Midbrain (tissue), 1 donor: ENCODE measurements at regions not wholly inside any gene's neighbourhood (a gene's known extent, or its start where the extent isn't known, plus 50 kb on each side); places are given as distances from the start of the nearest gene placed in this dataset.
"Not testable (repeated sequence)": the region's sequence is repeated elsewhere in the genome, so short reads cannot be mapped to it uniquely, and the experiment has no call there.

ENCODE experiments used
- DNase-seq: peaks from one replicate; lab custom pipeline; 2025; lab: John Stamatoyannopoulos, UW

DNA sequence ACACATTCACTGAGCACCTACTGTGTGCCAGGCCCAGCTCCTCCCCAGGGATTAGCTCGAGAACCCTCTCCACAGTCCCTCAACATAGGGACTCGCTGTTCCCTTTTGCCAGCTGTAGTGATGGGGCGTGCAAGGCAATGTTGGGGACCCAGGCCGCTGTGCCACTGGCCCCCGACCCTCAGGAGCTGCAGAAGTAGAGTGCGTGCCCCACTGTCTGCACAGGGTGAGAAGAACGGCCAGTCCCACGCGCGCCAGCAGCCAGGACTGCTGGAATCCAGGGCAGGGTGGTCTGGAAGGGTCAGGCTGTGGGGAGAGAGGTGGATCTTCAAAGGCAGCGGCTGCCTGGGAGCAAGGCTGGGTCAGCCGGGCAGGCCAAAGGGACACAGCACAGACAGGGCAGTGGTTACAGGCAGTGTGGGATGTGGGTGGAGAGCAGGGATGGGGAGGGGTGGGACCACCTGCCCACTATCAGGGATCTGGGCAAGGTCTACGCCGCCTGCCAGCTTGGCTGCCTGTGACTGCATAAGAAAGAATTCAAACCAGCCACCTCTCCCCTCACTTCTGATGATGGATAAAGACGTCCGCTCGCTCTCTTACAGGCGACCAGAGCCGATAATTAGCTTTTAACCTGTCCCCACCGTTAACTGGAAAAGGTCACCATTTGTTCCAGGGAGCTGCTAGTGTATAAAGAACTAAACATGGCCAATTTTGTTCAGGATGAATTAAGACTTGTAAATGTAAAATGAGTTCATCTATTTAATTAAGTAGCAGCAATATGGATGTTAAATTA lies 86.7 kb upstream of the GSE1 start:
- no peak for DNase-seq

DNA sequence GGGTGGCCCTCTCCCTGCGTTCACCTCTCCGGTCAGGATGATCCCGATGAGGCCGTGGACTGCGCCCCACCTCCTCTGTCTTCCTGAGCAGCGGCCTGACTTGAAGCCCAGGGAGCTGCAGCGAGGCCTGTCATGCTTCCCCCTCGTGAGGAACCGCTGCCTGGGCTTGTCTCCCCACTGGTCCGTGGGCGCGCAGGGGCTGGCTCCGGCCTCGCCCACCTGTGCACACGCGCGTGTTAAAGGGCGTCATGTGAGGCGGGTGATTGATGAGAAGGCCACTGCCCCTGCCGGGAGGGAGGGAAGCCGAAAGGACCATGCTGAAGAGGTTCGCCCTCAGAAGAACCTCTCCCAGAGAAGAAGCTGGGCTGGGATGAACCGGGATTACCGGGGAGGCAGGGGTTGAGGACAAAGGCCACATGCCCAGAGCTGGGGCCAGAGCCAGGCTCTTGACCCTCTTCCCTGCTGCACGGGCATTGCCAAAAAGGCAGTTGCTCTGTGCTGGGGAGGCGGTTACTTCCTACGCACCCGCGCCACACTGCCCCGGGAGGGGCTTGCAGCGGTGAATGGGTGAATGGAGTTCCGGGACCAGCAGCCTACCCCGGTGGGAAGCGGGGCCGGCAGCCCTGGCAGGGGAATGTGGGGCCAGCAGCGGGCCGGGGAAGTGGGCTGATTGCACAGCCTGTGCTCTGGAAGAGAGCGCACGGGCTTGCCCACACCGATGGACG lies 85.9 kb upstream of the GSE1 start:
- no peak for DNase-seq

DNA sequence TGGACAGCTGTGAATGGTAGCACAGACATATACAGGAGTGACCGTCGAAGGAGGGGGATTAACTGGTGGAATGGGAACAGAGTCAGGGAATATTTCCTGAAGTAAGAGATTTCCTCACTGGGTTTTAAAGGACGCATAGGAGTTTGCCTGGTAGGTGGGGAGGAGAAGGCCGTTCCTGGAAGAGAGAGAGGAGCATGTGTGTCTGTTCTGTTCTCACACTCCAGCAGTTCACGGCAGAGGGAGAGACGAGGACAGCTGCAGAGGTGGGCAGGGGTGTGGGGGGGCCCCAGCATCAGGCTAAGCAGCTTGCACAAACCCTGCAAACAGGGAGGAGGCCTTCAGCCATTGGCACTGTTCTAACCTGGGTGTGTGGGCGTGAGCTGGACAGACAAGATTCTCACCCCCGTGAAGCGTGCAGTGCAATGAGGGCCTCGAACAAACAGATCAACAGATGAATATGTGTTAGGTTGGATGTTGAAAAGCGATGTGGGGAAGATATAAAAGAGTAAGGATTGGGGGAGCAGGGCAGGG lies 85.3 kb upstream of the GSE1 start:
- no peak for DNase-seq

DNA sequence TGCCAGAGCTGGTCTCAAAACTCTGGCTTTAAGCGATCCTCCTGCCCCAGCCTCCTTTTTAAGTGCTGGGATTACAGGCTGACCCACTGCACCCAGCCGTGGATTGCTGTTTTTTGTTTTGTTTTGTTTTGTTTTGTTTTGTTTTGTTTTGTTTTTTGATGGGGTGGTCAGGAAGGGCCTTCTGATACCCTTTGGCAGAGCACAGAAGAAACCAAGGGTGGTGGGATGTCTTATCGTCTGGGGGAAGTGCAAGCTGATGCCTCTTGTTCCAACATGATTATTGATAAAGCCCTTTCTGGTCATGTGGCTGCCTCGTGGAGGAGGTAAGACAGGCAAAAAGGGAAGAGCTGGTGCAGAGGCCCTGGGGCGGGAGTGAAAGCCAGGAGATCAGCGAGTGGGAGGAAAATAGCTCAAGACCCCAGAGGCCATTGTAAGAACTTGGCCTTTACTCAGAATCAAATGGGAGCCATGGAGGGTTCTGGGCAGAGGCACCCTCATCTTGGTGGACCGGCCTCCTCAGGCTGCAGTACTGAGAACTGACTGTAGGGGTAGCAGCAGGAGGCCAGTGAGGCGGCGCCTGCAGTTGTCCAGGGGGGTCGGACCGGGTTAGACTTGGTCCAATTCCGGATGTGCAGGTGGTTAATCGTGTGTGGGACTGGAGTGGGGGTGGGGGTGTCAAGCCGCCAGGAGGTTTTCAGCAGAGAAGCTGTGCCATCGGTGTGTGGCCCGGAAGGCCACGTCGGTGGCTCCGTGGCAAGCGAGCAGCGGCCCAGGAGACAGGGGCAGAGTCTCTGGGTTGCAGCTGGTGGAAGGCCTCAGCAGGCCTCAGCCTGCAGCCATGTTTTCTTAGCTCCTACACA lies 84.4 kb upstream of the GSE1 start:
- DNase-seq: no peak

DNA sequence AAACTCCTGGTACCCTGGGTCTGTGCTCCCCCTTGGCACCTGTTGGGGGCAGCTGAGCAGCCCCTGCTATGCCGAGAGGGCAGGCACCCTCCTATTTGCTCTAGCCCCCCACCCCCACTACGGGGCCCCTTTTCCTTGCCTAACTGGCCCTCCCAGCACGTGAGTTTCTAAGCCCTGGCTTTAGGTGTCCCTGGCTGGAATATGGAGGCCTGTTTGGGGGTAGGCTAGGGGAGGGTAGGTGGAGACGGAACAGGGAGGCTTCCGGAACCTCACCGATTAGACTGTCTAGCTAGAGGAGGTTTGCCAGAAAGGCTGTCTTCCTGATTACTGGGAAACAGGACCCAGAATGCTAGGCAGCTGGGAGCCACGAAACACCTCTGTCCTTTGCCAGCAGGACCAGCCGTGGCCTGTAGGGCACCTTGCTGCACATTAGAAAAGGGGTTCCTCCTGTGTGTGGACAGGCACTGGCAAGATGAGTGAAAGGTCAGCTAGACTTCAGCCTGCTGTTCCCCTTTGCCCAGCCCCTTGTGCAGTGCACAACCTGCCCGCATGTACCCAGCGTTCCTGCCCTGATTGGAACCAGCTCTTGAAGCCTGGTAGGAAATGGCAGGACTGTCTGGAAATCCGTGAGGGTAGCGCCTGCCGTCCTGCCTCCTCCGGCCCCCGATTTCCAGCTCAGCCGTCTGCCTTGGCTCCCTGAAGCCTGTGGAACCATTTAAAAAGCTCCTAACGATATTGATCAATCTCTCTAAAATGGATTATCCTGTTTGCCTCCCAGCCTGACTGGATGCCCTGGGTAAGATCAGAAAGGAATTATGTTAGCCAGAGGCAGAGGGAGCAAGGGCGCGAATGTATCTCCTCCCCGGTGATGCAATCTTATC lies 83.4 kb upstream of the GSE1 start:
- DNase-seq: no peak

DNA sequence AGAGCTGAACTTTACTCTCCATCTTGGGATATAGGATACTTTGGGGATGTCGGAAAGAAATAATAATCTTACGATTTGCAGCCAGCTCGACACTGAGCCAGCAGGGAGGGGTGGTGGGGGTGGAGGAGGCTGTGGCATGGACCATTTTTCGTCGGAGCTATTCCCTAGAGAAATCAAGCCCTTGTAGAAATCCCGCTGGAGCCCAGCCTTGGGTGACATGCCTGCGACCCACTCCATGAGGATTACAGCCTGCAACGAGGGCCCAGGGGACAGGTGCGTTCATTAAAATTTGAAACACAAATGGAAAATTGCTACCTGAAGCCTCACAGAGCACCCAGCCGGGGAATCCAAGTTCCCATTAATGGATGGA lies 82.8 kb upstream of the GSE1 start:
- DNase-seq: no peak

DNA sequence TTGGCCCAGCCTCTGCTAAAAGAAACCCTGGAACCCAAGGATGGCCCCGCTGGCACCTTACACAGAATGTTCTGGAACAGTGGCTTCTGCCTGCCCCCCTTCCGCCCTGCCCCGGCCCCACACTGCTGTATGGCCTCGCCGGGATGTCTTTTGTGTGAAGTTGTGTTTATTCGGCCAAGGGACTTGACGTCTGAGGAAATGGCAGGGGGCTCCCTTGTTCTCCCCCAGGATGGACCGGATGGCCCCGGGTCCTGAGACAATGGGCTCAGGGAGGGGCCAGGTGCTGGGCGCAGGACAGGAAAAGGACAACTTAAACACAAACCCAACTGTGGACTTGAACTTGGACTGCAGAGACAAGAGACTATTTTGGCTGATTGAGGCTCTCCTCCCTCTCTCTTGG lies 81.6 kb upstream of the GSE1 start:
- no peak for DNase-seq

DNA sequence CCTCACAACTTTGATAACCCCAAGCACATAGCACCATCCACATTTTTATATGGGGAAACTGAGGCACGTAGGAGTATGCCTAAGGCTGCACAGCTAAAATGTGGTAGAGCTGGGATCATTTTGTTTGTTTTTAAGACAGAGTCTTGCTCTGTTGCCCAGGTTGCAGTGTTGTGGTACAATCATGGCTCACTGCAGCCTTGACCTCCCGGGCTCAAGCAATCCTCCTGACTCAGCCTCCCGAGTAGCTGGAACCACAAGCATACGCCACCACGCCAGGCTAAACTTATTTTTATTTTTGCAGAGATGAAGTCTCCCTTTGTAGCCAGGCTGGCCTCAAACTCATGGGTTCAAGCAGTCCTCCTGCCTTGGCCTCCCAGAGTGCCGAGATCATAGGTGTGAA lies 81.0 kb upstream of the GSE1 start:
- no peak for DNase-seq

DNA sequence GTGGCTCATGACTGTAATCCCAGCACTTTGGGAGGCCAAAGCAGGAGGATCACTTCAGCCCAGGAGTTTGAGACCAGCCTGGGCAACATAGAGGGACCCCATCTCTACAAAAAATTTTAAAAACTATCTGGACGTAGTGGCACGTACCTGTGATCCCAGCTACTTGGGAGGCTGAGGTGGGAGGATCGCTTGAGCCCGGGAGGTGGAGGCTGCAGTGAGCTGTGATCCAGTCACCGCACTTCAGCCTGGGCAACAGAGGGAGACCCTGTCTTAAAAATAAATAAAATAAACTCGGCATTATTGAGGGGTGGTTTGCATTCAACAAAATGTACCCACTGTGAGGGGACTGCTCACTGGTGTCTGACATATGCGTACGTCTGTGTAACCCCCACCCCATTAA lies 79.5 kb upstream of the GSE1 start:
- not testable (repeated sequence) for DNase-seq

DNA sequence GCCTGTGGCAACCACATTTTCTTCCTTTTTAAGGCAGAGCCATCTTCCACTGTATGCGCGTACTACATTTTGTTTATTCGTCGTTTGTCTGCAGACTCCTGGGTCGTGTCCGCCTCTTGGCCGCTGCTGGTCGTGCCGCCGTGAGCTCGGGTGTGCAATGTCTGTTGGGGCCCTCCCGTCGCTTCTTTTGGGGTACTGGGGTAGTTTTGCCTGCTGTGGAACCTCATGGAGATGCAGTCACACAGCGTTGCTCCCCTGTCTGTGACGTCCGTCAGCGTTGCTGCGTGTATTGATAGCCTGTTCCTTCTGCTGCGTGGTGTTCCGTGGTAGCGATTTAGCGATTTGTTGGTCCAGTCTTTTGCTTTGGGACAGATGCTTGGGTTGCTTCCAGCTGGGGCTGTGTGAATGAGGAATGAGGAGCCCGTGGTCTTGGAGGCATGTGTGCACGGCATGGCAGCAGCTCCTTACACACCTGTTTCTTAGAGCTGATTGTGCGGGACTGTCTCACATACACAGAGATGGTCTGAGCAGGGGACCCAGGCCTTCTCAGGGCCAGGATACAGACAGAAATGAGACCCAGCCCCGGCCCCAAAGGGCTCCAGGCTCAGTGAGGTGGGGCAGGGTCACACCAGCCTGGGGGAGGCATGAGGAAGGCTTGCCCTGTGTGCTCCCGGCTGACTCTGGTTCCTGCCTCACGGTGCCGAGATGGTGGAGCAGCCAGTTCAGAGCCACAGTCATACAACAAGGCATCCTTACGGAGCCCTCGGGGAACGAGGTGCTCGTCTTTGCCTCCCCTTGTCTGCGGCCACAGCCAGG lies 78.4 kb upstream of the GSE1 start:
- no peak for DNase-seq

DNA sequence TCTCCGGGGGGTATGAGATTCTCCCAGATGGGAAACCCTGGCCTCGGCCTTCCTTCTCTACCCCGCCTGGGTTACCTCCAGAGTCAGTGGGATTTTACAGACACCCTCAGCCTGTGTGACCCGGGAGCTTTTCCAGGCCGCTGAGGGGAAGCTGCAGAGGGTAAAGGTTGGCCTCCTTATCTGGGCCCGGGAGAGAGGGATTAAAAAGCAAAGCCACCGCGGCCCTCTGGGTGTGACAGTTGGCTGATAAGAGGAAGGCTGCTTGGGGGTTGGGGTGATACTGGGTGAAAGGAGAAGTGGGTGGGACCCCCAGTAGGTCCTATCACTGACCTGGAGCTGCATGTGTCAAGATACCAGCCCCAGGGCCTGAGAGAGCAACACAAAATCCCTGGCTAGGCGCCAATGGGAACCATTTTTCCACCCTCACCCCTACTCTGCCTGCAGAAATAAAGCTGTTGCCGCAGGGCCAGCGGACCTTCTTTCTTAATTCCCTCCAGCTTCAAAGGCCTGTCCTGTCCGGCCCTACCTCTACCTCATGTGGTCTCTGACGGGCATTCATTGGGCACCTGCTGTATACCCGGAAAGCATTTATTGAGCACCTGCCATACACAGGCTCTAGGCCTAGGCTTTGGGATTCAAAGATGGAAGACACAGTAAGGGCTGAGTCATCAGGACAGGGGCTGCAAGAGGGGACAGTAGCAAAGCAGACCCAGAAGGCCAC lies 77.6 kb upstream of the GSE1 start:
- no peak for DNase-seq

DNA sequence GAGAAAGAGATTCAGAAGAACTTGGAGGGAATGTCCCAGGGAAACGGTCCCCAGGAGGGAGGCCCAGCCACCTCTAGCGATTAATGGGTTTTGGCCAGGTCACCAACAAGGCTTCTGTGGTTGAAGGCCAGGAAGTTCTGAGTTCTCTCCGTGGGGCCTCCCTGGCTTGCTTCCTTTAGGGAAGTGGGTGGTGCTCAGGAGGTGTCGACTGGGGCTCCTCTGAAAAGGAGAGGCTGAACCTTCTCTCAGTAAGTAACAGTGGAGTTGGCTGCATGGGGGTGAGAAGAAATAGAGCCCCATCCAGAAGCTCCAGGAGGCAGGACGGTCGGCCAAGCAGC lies 77.1 kb upstream of the GSE1 start:
- DNase-seq: no peak

DNA sequence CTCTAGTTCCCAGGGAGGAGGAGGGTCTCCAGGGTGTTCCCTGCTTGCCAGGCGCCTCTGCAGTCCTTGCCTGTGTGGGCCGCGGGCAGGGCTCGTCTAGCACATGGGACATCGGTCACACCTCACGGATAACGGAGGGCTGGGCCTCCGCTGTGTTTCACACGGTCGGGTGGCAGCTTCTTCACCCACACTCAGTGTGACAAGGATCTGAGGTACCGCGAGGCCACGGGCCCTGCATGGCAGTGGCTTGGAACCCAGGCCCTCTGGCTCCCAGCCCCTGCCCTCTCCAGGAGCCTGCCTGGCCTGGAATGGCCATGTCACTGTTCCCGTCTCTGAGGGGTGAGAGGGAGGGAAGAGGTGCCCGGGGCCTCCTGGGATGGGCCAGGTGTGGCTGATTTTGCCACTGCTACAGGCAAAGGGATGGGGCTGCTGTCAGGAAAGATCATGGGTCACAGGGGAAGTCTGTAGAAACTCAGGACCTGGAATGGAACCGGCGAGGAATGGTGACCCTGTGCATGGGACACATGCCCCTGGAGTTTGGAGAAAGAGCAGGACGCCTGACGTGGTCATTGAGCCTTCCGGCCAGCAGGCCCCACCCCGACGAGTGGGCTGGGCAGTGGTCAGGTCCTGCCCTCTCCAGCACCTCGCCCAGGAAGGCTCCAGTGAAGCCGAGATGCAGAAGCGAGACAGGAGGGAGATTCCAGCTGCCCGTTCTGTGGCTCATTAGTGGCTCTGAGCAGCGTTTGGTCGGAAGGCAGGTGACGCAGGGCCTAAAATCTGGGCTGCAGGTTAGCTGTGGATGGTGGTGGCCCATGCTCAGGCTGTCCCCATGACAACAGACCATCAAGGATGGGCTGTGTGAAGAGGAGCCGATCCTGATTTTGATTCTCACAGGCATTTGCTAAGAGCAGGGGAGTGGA lies 76.5 kb upstream of the GSE1 start:
- DNase-seq: no peak

DNA sequence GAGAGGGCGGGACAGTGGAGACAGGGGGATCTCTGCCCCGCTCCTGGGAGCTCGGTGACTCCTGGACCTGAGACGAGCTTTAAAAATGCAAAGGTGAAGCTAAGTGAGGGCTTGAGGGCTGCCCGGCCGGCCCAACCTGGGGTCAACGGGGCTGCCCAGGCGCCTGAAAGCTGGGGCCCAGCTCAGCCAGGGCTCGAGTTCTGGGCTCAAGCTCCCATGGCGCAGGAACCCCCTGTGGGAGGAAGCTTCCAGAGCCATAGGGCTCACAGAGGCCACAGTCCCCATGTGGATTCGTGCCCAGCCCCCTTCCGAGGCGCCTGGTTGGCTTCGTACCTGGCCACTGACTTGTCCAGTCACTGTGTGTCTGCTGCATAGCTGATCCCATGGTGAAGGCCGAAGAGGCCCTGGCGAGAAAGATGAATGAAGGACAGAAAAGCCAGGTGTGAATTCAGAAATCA lies 75.8 kb upstream of the GSE1 start:
- DNase-seq: no peak

DNA sequence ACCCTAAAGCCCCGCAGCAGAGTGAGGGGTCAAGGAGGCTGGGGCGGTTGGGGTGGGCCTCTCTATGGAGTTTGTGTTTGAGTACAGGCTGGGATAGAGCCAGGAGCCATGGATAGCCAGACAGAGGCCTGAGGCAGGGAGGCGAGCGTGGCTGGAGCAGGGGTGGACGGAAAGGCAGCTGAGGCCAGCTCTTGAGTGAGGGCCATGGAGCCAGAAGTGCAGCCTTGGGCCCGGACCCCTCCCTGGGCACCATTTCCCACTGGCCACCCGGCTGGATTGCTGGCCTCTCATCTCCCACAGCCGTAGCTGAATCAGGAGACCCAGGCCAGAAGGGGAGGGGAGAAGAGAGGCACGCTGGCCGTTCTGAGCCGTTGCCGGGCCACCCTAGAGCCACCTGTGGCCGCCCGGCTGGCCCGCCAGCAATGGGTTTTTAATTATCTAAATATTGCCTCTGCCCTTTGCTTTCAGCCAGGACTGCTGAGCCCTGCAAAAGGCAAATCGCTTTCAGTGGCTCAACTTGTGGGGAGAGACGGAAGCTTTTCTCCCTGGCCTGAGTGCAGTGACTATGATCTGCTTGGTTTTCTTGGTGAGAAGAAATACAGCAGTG lies 75.2 kb upstream of the GSE1 start:
- no peak for DNase-seq

DNA sequence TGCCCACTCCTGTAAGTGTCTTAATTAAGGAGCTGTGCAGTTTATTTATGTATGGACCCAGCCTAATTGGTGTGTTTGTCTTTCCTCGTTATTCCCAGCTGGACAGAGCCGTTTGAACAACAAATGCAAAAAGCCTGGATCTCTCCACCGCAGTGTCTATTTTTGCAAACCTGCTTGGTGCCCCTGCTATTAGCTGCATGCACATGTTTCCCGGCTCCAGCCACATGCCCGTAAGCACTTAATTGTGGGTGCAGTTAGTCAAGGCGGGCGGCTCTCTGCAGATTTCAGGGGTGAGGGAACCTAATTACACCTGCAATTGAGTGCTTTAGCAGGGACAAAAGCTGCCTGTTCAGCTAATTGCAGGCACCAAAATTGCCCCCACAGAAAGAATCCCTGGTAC lies 74.0 kb upstream of the GSE1 start:
- DNase-seq: no peak

DNA sequence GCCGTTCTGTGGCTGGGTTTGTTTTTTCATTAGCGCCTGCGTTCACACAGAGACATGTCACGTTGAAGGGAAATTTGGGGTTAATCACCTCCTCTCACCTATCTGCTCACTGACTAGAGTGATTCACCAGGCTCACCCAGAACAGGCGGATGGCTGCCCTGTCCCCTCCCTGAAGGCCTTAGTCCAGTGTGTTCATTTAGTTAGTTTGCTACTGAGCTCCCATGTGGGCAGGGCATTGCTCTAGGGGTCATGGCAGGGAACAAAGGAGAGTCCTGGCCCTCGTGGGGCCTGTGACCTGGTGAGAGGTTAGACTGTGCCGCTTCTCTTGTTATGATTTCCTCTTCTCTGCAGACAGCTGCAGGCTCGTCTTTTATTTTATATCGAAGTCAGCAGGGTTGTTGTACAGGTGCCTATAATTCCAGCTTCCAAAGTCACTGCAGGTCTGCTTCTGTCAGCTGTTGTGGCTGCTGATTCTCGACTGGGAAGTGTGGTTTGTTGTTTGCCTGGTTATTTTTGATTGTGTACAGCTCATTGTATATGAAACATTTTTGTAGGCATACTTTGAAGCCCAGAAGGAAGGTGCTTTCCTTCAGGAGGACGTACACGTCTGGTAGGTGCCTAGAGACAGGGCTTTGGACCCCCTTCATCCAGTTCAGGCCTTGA lies 73.4 kb upstream of the GSE1 start:
- no peak for DNase-seq

DNA sequence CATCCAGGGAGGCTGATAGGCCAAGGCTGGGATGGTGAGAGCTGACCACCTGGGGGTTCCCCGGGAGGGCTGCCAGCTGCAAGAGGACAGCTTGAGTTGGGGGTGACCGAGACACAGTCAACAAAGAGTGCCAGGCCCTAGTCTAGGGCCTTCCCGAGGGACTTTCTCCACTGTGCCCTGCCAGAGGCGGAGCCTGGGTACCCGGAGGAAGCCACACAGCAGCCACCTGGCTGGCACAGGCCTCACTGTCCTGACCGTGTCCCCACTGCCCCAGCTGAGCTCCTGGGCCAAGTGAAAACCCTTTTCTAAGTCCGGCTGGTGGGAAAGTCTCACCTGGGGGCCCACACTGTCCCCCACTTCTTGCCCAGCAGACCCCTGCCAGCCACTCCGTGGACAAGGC lies 71.9 kb upstream of the GSE1 start:
- DNase-seq: no peak
